Immature natural killer cell (primary cell): ENCODE measurements at regions not wholly inside any gene's neighbourhood (a gene's known extent, or its start where the extent isn't known, plus 50 kb on each side); places are given as distances from the start of the nearest gene placed in this dataset.
"Not testable (repeated sequence)": the region's sequence is repeated elsewhere in the genome, so short reads cannot be mapped to it uniquely, and the experiment has no call there.

Experiments used
- DNase-seq, 3 donors: peaks; one replicate each; pipeline ENCODE4 v3.0.0; 2022; ENCODE audit warnings: mixed read lengths in 1 of 3
- H3K27ac Mint-ChIP-seq, 6 donors: one replicate each; pipeline ENCODE4 v1.8.0; 2020; ENCODE audit warnings: mixed read lengths in 6 of 6, mild to moderate bottlenecking in 5 of 6, inconsistent platforms in 4 of 6, moderate library complexity in 3 of 6
- H3K27me3 Mint-ChIP-seq, 3 donors: one replicate each; pipeline ENCODE4 v1.8.0; 2020 to 2021; ENCODE audit warnings: low read depth in 3 of 3, mild to moderate bottlenecking in 3 of 3, mixed read lengths in 3 of 3, moderate library complexity in 3 of 3, inconsistent platforms in 1 of 3
- H3K36me3 Mint-ChIP-seq, 3 donors: one replicate each; pipeline ENCODE4 v1.8.0; 2020; ENCODE audit warnings: mixed read lengths in 3 of 3, inconsistent platforms in 2 of 3, mild to moderate bottlenecking in 2 of 3
- H3K4me1 Mint-ChIP-seq, 2 donors: one replicate each; pipeline ENCODE4 v1.8.0; 2020; ENCODE audit warnings: inconsistent platforms in 2 of 2, mild to moderate bottlenecking in 2 of 2, mixed read lengths in 2 of 2, moderate library complexity in 1 of 2
- H3K4me3 Mint-ChIP-seq, 5 donors: one replicate each; pipeline ENCODE4 v1.8.0; 2020; ENCODE audit warnings: mild to moderate bottlenecking in 5 of 5, mixed read lengths in 5 of 5, inconsistent platforms in 3 of 5, moderate library complexity in 3 of 5
- H3K9me3 Mint-ChIP-seq, 6 donors: one replicate each; pipeline ENCODE4 v1.8.0; 2020; ENCODE audit warnings: mild to moderate bottlenecking in 6 of 6, mixed read lengths in 6 of 6, inconsistent platforms in 4 of 6, moderate library complexity in 3 of 6

DNA sequence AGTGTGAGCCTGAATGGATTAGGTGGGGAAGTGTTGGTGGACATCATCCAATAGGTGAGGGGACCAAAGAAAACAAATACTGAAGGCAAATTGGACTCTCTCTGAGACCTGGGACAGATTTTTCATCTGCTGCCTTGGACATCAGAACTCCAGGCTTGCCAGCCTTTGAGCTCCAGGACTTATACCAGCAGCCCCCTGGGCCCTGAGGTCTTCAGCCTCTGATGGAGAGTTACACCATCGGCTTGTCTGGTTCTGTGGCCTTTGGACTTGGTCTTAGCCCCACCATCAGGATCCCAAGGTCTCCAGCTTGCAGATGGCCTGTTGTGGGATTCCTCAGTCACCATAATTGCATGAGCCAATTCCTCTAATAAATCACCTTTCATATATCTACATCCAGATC, 80.8 kb upstream of the SLC8A3 start:
- Mint-ChIP-seq H3K27me3 (peaks cover 1 to 10% (median 4%) of the 10 kb centered on the region in 3 donors), H3K27ac (no peak overlapping the region), H3K36me3 (no peaks in the 10 kb centered on the region), H3K9me3 (no peaks in the 10 kb centered on the region), H3K4me1 (no peaks in the 10 kb centered on the region), H3K4me3 (no peak overlapping the region)
- DNase-seq, result no peak

DNA sequence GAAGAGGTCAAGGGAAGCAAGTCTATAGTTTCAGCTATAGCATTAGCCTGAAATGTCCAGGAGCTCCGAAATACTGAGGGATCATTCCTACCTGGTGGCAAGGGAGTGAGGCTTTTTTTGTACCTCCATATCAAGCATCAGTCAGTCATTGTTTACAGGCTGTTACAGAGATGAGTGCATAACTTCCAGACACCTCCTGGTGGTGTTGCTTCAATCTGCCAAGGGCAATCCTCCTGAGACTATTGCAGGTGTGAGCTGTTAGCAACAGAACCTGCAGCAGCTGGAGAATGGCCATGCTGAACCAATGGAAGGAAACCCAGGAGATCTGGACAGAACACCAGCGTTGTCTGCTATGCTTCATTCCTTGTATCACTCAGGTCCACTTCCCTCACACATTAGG, 80.0 kb upstream of the SLC8A3 start:
- Mint-ChIP-seq H3K4me3 (no peak overlapping the region), H3K27ac (no peak overlapping the region), H3K9me3 (no peaks in the 10 kb centered on the region)

DNA sequence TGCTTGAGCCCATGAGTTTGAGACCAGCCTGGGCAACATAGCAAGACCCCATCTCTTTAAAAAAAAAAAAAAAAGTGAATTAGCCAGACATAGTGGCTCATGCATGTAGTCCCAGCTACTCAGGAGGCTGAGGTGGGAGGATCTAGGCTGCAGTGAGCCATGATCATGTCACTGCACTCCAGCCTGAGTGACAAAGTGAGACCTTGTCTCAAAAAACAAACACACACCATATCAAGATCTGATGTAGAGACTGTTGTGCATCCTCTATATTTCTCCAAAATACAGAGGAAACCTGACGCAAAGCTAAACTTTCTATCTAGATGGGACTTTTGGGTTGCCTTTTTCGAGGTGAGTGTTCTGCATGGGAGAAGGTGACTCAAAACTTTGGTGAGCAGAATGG, 77.4 kb upstream of the SLC8A3 start:
- H3K4me3 Mint-ChIP-seq, result no peak overlapping the region
- no peaks in the 10 kb centered on the region for H3K9me3 Mint-ChIP-seq
- DNase-seq, result no peak
- H3K27me3 Mint-ChIP-seq, result peaks cover 1 to 13% (median 4%) of the 10 kb centered on the region in 3 donors
- no peaks in the 10 kb centered on the region for H3K4me1 Mint-ChIP-seq
- H3K27ac Mint-ChIP-seq, result no peak overlapping the region
- H3K36me3 Mint-ChIP-seq, result no peaks in the 10 kb centered on the region

More for the DNA sequence above, 80.0 kb upstream of the SLC8A3 start:
- Mint-ChIP-seq H3K27me3 (peaks cover 1 to 10% (median 4%) of the 10 kb centered on the region in 3 donors), H3K4me1 (no peaks in the 10 kb centered on the region), H3K36me3 (no peaks in the 10 kb centered on the region)
- DNase-seq, result no peak

DNA sequence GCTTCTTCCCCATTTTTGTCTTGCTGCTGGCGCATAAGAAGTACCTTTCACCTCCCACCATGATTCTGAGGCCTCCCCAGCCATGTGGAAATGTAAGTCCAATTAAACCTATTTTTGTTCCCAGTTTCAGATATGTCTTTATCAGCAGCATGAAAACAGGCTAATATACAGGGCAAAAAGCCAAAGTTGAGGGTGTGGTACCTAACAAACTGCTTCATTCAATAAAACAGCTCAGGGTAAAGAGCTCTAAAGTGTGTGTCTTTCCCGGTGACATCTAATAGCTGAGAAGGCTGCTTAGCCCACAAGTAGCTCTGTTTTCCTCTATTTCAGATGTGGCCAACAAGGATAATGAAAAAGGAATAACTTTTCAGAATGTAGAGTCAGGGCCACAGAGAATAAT, 76.7 kb upstream of the SLC8A3 start:
- no peak for DNase-seq
- no peaks in the 10 kb centered on the region for H3K9me3 Mint-ChIP-seq
- peaks cover 1 to 13% (median 4%) of the 10 kb centered on the region in 3 donors for H3K27me3 Mint-ChIP-seq
- H3K27ac Mint-ChIP-seq, result no peak overlapping the region
- no peaks in the 10 kb centered on the region for H3K36me3 Mint-ChIP-seq
- no peaks in the 10 kb centered on the region for H3K4me1 Mint-ChIP-seq
- H3K4me3 Mint-ChIP-seq, result no peak overlapping the region

DNA sequence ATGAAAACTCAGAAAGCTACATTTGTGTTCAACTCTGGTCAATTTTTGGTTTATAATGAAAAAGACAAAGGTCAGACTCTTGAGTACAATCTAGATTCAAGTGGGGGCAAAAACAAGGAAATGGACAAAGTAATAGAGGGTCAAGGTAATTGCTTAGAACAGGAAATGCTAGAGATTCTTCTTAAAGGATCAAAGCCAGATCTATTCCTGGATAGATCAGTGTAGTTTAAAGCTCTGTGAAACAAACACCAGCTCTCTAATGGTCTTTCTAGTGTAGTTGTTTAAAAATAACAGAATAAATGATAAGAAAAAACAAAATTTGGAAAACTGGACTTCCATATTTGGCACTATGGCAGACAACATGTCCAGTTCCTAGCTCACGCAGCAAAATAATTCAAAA, 70.7 kb upstream of the SLC8A3 start:
- Mint-ChIP-seq H3K4me1 (peaks cover 12 to 16% of the 10 kb centered on the region in 2 donors), H3K27me3 (peaks cover 3 to 29% (median 11%) of the 10 kb centered on the region in 3 donors), H3K9me3 (peaks cover 0 to 4% (median 0%) of the 10 kb centered on the region in 6 donors), H3K27ac (no peak overlapping the region), H3K36me3 (peaks cover 0 to 6% (median 0%) of the 10 kb centered on the region in 3 donors), H3K4me3 (no peak overlapping the region)
- DNase-seq, result no peak

DNA sequence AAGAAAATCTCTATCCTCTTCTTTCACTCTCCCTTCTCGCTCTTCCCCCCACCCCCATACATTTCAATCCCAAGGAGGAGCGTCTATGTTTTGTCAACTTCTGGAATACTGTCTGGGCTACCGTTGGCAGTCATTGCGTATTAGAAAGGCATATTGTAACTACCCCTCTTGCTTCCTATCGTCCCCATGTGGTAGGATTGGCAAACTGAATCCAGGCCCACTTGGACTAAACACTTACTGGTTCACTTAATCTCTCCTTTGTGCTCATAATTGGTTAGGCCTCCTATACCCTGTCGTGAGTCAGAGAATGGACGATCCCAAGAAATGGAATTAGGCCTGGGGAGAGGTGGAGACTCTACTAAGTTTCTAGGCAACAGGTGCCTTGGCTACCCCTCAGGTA, 68.8 kb upstream of the SLC8A3 start:
- Mint-ChIP-seq H3K4me3 (peak overlapping the region in 2 of 5 donors; percentile 28 to 36), H3K27ac (no peak overlapping the region), H3K9me3 (peaks cover 0 to 4% (median 0%) of the 10 kb centered on the region in 6 donors), H3K4me1 (peaks cover 12 to 16% of the 10 kb centered on the region in 2 donors), H3K27me3 (peaks cover 4 to 33% (median 11%) of the 10 kb centered on the region in 3 donors), H3K36me3 (peaks cover 0 to 6% (median 0%) of the 10 kb centered on the region in 3 donors)
- no peak for DNase-seq

DNA sequence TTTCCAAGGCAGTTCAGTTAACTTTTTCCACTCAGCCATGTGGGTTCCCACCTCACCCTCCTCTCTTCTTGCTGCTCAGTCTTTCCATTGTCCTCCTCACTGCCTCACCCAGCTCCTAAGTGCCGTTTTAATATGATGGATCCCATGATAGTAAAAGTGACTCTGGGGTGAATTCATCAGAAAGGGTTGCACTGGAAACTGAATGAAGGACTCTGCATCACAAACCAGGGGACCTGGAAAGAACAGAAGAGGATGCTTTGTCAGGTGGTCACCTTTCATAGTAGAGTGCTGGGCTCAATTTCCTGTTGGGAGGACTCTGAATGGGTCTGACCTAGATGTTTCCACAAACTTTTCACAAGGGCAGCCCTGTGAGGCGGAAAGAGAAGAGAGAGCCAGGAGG, 67.8 kb upstream of the SLC8A3 start:
- Mint-ChIP-seq H3K36me3 (peaks cover 0 to 6% (median 0%) of the 10 kb centered on the region in 3 donors), H3K27me3 (peaks cover 5 to 31% (median 11%) of the 10 kb centered on the region in 3 donors), H3K9me3 (peaks cover 0 to 4% (median 0%) of the 10 kb centered on the region in 6 donors), H3K4me1 (peaks cover 12 to 16% of the 10 kb centered on the region in 2 donors), H3K27ac (no peak overlapping the region), H3K4me3 (peak overlapping the region in 2 of 5 donors; percentile 22 to 26)
- DNase-seq, result no peak

DNA sequence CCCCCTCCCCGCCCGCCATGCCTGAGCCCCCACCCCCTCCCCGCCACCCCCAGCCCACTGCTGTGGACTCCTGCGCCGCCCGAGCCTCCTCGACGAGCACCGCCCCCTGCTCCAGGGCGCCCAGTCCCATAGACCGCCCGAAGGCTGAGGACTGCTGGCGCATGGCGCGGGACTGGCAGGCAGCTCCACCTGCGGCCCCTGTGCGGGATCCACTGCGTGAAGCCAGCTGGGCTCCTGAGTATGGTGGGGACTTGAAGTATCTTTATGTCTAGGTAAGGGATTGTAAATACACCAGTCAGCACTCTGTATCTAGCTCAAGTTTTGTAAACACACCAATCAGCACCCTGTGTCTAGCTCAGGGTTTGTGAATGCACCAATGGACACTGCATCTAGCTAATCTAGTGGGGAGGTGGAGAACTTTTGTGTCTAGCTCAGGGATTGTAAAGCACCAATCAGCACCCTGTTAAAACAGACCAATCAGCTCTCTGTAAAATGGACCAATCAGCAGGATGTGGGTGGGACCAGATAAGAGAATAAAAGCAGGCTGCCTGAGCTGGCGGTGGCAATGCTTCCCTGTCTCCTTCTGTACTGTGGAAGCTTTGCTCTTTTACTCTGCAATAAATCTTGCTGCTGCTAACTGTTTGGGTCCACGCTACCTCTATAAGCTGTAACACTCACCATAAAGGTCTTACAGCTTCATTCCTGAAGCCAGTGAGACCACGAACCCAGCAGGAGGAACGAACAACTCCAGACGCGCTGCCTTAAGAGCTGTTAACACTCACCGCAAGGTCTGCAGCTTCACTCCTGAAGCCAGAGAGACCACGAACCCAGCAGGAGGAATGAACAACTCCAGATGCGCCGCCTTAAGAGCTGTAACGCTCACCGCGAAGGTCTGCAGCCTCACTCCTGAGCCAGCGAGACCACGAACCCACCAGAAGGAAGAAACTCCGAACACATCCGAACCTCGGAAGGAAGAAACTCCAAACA, 66.6 kb upstream of the SLC8A3 start:
- peaks cover 8 to 32% (median 12%) of the 10 kb centered on the region in 3 donors for H3K27me3 Mint-ChIP-seq
- peaks cover 12 to 16% of the 10 kb centered on the region in 2 donors for H3K4me1 Mint-ChIP-seq
- peak overlapping the region; percentile 70 to 81 (median 75) for H3K4me3 Mint-ChIP-seq
- H3K27ac Mint-ChIP-seq, result peak overlapping the region in 1 of 6 donors; percentile 7
- not testable (repeated sequence) for H3K36me3 Mint-ChIP-seq, H3K9me3 Mint-ChIP-seq
- peak; percentile 6 to 50 (median 22) for DNase-seq

DNA sequence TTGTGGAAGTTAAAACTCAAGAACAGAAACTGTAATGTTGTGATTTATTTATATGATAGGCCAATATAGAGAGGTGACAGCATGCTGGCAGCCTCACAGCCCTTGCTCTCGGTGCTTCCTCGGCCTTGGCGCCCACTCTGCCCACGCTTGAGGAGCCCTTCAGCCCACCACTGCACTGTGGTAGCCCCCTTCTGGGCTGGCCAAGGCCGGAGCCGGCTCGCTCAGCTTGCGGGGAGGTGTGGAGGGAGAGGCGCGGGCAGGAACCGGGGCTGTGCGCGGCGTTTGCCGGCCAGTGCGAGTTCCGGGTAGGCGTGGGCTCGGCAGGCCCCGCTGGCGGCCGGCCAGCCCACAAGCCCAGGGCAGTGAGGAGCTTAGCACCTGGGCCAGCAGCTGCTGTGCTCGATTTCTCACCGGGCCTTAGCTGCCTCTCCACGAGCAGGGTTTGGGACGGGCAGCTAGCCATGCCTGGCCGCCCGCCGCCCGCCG, 65.8 kb upstream of the SLC8A3 start:
- Mint-ChIP-seq H3K36me3 (peaks cover 0 to 6% (median 0%) of the 10 kb centered on the region in 3 donors), H3K9me3 (peaks cover 0 to 4% (median 0%) of the 10 kb centered on the region in 6 donors), H3K4me1 (peaks cover 12 to 16% of the 10 kb centered on the region in 2 donors), H3K27ac (no peak overlapping the region), H3K27me3 (peaks cover 8 to 33% (median 14%) of the 10 kb centered on the region in 3 donors), H3K4me3 (peak overlapping the region in 4 of 5 donors; percentile 8 to 67 (median 46))
- peak; percentile 9 to 42 (median 34) for DNase-seq

DNA sequence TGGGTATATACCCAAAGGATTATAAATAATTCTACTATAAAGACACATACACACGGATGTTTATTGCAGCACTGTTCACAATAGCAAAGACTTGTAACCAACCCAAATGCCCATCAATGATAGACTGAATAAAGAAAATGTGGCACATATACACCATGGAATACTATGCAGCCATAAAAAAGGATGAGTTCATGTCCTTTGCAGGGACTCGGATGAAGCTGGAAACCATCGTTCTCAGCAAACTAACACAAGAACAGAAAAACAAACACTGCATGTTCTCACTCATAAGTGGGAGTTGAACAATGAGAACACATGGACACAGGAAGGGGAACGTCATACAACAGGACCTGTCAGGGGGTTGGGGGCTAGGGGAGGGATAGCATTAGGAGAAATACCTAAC, 64.8 kb upstream of the SLC8A3 start:
- H3K27ac Mint-ChIP-seq, H3K9me3 Mint-ChIP-seq, H3K36me3 Mint-ChIP-seq, DNase-seq: not testable (repeated sequence)
- Mint-ChIP-seq H3K4me1 (peaks cover 12 to 16% of the 10 kb centered on the region in 2 donors), H3K4me3 (peak overlapping the region in 4 of 5 donors; percentile 16 to 56 (median 38)), H3K27me3 (peaks cover 8 to 28% (median 14%) of the 10 kb centered on the region in 3 donors)

DNA sequence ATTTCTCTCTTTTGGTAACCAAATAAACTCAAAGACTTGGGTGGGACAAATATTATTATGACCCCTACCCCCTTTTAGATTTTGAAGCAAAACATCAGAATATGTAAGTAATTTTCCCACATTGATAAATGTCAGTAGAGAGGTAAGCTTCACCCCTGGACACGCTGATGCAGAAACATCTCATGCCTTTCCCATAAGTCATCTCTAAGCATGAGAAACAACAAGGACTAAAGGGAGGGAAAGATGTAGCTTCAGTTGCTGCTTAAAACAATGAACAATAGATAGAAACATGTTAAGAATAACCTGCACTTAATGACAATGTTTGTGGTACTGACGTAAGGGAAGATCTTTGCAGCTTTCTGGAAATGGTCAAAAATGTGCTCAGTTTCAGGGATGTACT, 56.3 kb upstream of the SLC8A3 start:
- DNase-seq, result no peak
- H3K4me3 Mint-ChIP-seq, result no peak overlapping the region
- no peaks in the 10 kb centered on the region for H3K36me3 Mint-ChIP-seq
- H3K27ac Mint-ChIP-seq, result no peak overlapping the region
- no peaks in the 10 kb centered on the region for H3K4me1 Mint-ChIP-seq
- peaks cover 0 to 7% (median 0%) of the 10 kb centered on the region in 6 donors for H3K9me3 Mint-ChIP-seq
- H3K27me3 Mint-ChIP-seq, result peaks cover 3 to 27% (median 3%) of the 10 kb centered on the region in 3 donors

DNA sequence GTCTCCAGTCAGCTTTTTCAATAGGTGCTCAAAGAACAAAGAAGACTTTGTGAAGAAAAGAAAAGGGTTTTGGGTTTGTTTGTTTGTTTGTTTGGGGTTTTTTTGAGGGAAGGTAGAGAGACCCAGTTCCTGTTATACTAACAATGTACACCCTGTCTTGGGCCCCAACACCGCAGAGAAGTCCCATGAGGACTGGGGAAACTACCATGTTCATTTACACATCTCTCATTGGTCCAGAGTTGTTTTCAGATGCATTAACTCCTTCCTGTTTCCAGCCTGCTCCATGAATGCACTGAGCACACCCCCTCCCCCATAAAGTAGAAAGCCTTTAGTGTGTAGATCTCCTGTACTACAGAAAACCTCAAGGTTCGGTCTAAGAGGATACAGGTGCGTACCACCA, 51.1 kb upstream of the SLC8A3 start:
- no peak overlapping the region for H3K4me3 Mint-ChIP-seq
- DNase-seq, result no peak
- H3K9me3 Mint-ChIP-seq, result peaks cover 0 to 7% (median 0%) of the 10 kb centered on the region in 6 donors
- no peaks in the 10 kb centered on the region for H3K36me3 Mint-ChIP-seq
- H3K4me1 Mint-ChIP-seq, result no peaks in the 10 kb centered on the region
- H3K27ac Mint-ChIP-seq, result no peak overlapping the region
- peaks cover 3 to 19% (median 3%) of the 10 kb centered on the region in 3 donors for H3K27me3 Mint-ChIP-seq

DNA sequence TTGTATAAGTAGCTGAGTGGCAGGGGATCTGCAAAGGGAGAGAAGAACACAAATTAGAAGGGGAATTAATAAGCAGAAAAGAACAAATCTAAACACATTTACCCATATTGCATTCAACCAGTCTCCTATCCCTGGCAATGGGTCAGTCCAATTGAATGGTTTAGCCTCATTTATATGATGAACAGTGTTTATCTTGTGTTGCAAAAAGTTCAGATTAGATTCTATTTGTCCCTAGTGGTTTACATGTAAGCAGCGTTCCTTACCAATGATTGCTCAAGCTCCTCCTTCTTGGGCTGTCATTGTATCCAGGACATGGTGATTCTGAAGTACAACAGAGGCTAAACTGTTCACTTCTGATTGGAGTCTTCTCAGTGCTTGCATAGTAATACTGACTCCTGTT, 49.9 kb upstream of the SLC8A3 start:
- not testable (repeated sequence) for H3K36me3 Mint-ChIP-seq
- H3K27me3 Mint-ChIP-seq, result peaks cover 1 to 14% (median 3%) of the 10 kb centered on the region in 3 donors

More for the DNA sequence above, 49.9 kb upstream of the SLC8A3 start:
- not testable (repeated sequence) for DNase-seq, H3K4me1 Mint-ChIP-seq, H3K4me3 Mint-ChIP-seq, H3K9me3 Mint-ChIP-seq, H3K27ac Mint-ChIP-seq
